ENCODE measurements at regions not wholly inside any gene's neighbourhood (a gene's known extent, or its start where the extent isn't known, plus 50 kb on each side); places are given as distances from the start of the nearest gene placed in this dataset.

DNA sequence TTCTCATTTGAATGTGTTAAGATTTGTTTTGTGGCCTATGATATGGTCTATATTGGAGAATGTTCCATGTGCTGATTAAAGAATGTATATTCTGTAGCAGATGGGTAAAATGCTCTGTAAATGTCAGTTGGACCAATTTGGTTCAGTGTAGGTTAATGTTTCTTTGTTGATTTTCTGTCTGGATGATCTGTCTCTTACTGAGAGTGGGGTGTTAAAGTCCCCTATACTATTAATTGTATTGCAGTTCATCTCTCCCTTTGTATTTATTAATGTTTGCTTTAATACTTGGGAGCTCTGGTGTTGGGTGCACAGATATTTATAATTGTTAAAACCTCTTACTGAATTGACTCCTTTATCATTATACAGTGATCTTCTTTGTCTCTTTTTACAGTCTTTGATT lies 584.5 kb downstream of the NUF2 start:
- no peak for TF ChIP-seq SMC3 (conservative IDR thresholded peaks at IDR 0.05; ENCODE audit: poor library complexity)
- TF ChIP-seq EZH2 (IDR thresholded peaks at IDR 0.05; ENCODE audit: borderline replicate concordance, insufficient read depth, low read length, poor library complexity, severe bottlenecking): no peak
- TF ChIP-seq EP300 (conservative IDR thresholded peaks at IDR 0.05; ENCODE audit: poor library complexity, severe bottlenecking): no peak
- TF ChIP-seq RAD21 (conservative IDR thresholded peaks at IDR 0.05): no peak
- no peak for TF ChIP-seq MXI1 (conservative IDR thresholded peaks at IDR 0.05; ENCODE audit: poor library complexity, severe bottlenecking)
- TF ChIP-seq, protein P1, sequence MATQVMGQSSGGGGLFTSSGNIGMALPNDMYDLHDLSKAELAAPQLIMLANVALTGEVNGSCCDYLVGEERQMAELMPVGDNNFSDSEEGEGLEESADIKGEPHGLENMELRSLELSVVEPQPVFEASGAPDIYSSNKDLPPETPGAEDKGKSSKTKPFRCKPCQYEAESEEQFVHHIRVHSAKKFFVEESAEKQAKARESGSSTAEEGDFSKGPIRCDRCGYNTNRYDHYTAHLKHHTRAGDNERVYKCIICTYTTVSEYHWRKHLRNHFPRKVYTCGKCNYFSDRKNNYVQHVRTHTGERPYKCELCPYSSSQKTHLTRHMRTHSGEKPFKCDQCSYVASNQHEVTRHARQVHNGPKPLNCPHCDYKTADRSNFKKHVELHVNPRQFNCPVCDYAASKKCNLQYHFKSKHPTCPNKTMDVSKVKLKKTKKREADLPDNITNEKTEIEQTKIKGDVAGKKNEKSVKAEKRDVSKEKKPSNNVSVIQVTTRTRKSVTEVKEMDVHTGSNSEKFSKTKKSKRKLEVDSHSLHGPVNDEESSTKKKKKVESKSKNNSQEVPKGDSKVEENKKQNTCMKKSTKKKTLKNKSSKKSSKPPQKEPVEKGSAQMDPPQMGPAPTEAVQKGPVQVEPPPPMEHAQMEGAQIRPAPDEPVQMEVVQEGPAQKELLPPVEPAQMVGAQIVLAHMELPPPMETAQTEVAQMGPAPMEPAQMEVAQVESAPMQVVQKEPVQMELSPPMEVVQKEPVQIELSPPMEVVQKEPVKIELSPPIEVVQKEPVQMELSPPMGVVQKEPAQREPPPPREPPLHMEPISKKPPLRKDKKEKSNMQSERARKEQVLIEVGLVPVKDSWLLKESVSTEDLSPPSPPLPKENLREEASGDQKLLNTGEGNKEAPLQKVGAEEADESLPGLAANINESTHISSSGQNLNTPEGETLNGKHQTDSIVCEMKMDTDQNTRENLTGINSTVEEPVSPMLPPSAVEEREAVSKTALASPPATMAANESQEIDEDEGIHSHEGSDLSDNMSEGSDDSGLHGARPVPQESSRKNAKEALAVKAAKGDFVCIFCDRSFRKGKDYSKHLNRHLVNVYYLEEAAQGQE (IDR thresholded peaks at IDR 0.05; ENCODE audit: borderline replicate concordance): no peak
- TF ChIP-seq, protein P2, sequence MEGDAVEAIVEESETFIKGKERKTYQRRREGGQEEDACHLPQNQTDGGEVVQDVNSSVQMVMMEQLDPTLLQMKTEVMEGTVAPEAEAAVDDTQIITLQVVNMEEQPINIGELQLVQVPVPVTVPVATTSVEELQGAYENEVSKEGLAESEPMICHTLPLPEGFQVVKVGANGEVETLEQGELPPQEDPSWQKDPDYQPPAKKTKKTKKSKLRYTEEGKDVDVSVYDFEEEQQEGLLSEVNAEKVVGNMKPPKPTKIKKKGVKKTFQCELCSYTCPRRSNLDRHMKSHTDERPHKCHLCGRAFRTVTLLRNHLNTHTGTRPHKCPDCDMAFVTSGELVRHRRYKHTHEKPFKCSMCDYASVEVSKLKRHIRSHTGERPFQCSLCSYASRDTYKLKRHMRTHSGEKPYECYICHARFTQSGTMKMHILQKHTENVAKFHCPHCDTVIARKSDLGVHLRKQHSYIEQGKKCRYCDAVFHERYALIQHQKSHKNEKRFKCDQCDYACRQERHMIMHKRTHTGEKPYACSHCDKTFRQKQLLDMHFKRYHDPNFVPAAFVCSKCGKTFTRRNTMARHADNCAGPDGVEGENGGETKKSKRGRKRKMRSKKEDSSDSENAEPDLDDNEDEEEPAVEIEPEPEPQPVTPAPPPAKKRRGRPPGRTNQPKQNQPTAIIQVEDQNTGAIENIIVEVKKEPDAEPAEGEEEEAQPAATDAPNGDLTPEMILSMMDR (IDR thresholded peaks at IDR 0.05; ENCODE audit: poor library complexity, severe bottlenecking): no peak
- TF ChIP-seq POLR2AphosphoS5 (IDR thresholded peaks at IDR 0.05): no peak
- no peak for TF ChIP-seq TAF1 (IDR thresholded peaks at IDR 0.05; ENCODE audit: low read depth)
- Histone ChIP-seq H4K20me1 (ENCODE audit: insufficient read depth) (no peaks in the 10 kb centered on the region), H3K36me3 (ENCODE audit: insufficient read depth, low read length) (no peaks in the 10 kb centered on the region), H3K27me3 (ENCODE audit: insufficient read depth, low read depth, low read length) (no peaks in the 10 kb centered on the region), H3F3A (ENCODE audit: insufficient read depth, low read length, poor library complexity, severe bottlenecking) (no peaks in the 10 kb centered on the region), H3K4me2 (ENCODE audit: low read length) (no peak overlapping the region), H3K4me3 (ENCODE audit: low read length) (no peak overlapping the region), H3K9me3 (ENCODE audit: low read length) (no peaks in the 10 kb centered on the region), H3K79me2 (replicated peaks; ENCODE audit: insufficient read depth, low read length) (no peaks in the 10 kb centered on the region), H3K9me2 (ENCODE audit: insufficient read depth, low read length) (no peaks in the 10 kb centered on the region), H3K9ac (ENCODE audit: low read length) (no peak overlapping the region), H3K27ac (ENCODE audit: low read length) (no peak overlapping the region), H2AFZ (ENCODE audit: low read depth, low read length) (no peak overlapping the region)

DNA sequence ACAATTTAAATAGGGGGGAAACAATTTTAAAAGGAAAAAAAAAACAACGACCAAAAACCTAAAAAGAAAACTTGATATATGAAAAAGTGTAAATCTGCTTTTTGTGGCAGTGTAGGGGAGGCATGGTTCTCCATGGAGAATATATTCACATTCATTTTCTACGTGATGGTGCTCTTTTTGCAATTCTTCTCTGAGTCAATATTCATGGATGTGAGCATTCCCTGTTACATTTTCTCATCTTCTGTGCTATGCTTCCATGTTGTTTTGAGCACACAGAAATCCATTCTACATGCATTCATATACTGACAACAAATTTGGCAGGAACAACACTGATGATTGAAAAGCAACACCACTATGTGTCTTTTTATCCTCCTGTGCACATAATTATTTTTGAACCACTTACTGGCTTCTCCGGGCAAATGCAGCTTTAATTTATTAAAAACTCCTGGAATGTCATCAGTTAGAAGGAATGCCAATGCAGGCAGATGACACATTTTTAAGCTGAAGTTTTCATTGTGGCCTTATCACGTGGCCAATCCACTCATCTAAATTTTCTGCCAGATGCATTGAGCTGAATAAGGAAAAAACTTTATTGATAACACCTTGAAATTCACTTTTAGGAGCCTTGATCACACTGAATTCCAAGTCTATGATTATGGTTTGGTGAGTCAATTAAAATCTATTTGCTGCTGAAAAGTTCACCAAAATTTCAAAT lies 590.6 kb downstream of the NUF2 start:
- H3K9me3 ChIP-seq (ENCODE audit: low read length): no peaks in the 10 kb centered on the region
- no peaks in the 10 kb centered on the region for H3K36me3 ChIP-seq (ENCODE audit: insufficient read depth, low read length)
- no peak overlapping the region for H2AFZ ChIP-seq (ENCODE audit: low read depth, low read length)
- H3F3A ChIP-seq (ENCODE audit: insufficient read depth, low read length, poor library complexity, severe bottlenecking): no peaks in the 10 kb centered on the region
- no peaks in the 10 kb centered on the region for H3K79me2 ChIP-seq (replicated peaks; ENCODE audit: insufficient read depth, low read length)
- H4K20me1 ChIP-seq (ENCODE audit: insufficient read depth): no peaks in the 10 kb centered on the region
- TF ChIP-seq SMC3 (conservative IDR thresholded peaks at IDR 0.05; ENCODE audit: poor library complexity) (no peak), TAF1 (IDR thresholded peaks at IDR 0.05; ENCODE audit: low read depth) (no peak), RAD21 (conservative IDR thresholded peaks at IDR 0.05) (no peak), POLR2AphosphoS5 (IDR thresholded peaks at IDR 0.05) (no peak), EZH2 (IDR thresholded peaks at IDR 0.05; ENCODE audit: borderline replicate concordance, insufficient read depth, low read length, poor library complexity, severe bottlenecking) (no peak), EP300 (conservative IDR thresholded peaks at IDR 0.05; ENCODE audit: poor library complexity, severe bottlenecking) (no peak), MXI1 (conservative IDR thresholded peaks at IDR 0.05; ENCODE audit: poor library complexity, severe bottlenecking) (no peak)
- TF ChIP-seq, protein P2 (IDR thresholded peaks at IDR 0.05; ENCODE audit: poor library complexity, severe bottlenecking): no peak
- TF ChIP-seq, protein P1 (IDR thresholded peaks at IDR 0.05; ENCODE audit: borderline replicate concordance): no peak
- H3K27me3 ChIP-seq (ENCODE audit: insufficient read depth, low read depth, low read length): no peaks in the 10 kb centered on the region
- H3K4me2 ChIP-seq (ENCODE audit: low read length): no peak overlapping the region
- H3K27ac ChIP-seq (ENCODE audit: low read length): no peak overlapping the region
- no peaks in the 10 kb centered on the region for H3K9me2 ChIP-seq (ENCODE audit: insufficient read depth, low read length)
- H3K4me3 ChIP-seq (ENCODE audit: low read length): no peak overlapping the region
- H3K9ac ChIP-seq (ENCODE audit: low read length): no peak overlapping the region

Data from neural cell (in vitro differentiated cells).